GM20431 (cell line): ENCODE measurements at regions not wholly inside any gene's neighbourhood (a gene's known extent, or its start where the extent isn't known, plus 50 kb on each side); places are given as distances from the start of the nearest gene placed in this dataset.

Experiments used
- in situ Hi-C: fragments of 300-500 bp; cut with MseI, MboI; formaldehyde crosslinking; loops from one replicate; pipeline ENCODE4 v1.15.0; 2020; ENCODE audit warnings: low sequenced_read_pairs; ENCODE audit not compliant: unreplicated experiment

- in situ Hi-C loops = no loop called here
Measured at GRCh38 chr5:57338868-57339340, 143.7 kb downstream of the ACTBL2 start.

GRCh38 chr5:57338068-57338867 lies 144.3 kb downstream of the ACTBL2 start:
- in situ Hi-C loops = no loop called here

DNA sequence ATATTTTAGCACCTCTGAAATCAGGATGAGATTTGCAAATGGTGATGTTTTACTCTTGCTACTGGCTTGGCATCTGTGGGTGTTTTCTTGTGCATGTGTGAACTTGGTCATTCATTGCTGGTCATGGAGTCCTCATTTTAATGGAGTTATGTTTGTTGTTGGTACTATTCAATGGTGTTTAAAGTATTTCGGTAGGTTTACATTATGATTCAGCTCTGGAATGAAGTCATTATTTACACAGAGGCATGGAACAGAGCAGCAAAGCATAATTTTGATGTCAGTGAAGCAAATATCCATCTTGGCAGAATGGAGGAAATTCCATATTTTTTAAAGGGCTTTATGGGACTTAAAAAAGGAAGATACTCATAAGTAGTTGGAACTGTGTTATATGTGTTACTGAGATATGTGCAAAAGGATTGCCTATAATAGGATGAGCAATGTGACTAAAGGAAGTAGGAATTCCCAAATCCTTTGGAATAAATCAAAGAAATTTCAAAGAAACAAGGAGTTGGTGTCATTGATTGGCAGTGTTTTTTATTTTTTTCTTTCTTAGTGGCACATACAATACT lies 147.4 kb downstream of the ACTBL2 start:
- in situ Hi-C loops = no loop called here

DNA sequence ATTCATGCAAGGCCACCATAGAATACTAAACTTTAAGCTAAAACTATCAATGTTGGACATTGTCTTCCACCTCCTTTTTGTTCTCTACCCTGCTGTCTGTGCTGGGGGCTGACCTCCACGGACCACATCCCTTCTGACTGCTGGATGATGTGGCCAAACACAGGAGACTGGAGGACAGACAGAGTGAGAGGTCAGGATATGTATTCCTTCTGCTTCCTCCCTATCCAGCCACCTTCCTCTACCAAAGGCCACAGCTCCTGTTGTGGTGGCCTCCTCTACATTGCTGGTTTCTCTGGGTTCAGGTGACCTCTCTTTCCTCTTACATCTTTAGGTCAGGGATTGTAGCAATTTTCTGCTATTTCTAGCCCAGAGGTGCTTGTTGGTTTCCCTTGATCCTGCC lies 148.1 kb downstream of the ACTBL2 start:
- in situ Hi-C loops = no loop called here

- in situ Hi-C loops = no loop called here
Measured at GRCh38 chr5:57332361-57332760, 150.2 kb downstream of the ACTBL2 start.

GRCh38 chr5:57327561-57328367 lies 153.9 kb downstream of the GPBP1 start:
- in situ Hi-C loops = no loop called here

DNA sequence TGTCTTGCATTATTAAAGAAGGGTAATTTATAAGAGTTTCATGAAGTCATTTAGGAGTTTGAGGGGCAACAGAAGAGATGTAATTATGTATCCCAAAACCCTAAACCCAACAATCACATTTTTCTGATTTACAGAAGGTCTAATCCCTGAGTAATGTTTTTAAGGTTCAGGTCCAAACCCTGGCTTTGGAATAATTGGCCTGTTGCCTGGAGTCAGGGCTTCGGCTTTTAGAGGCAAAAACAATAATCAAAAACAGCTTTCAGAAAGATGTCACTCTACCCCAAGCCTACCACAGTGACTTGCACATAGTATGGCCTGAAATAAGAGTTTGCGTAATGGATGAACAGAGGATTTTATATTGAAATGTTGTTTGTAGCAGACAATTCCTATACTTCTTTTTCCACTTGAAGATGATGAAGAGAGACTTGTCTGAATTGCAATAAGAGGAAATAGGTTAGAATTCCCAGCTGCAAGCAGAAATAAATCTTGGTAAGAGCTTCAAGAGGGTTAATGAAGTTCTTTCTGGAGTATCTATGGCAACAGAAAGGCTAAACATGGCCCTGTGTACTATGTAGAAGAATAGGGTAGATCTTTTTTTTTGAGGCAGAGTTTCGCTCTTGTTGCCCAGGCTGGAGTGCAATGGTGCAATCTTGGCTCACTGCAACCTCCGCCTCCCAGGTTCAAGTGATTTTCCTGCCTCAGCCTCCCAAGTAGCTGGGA lies 152.0 kb downstream of the GPBP1 start:
- in situ Hi-C loops = no loop called here

- in situ Hi-C loops = loop anchor here (25.0 kb wide), 1 partner anchor 1137 kb away; the partner anchor contains the start of gene PLK2
Measured at GRCh38 chr5:57324861-57325260, 151.0 kb downstream of the GPBP1 start.

GRCh38 chr5:57324181-57324580 lies 150.3 kb downstream of the GPBP1 start:
- in situ Hi-C loops = loop anchor here (25.0 kb wide), 1 partner anchor 1138 kb away; the partner anchor contains the start of gene PLK2

GRCh38 chr5:57320582-57320981 lies 146.7 kb downstream of the GPBP1 start:
- in situ Hi-C loops = loop anchor here (25.0 kb wide), 1 partner anchor 1142 kb away; the partner anchor contains the start of gene PLK2

GRCh38 chr5:57319628-57320027 lies 145.8 kb downstream of the GPBP1 start:
- in situ Hi-C loops = loop anchor here (25.0 kb wide), 1 partner anchor 1143 kb away; the partner anchor contains the start of gene PLK2

DNA sequence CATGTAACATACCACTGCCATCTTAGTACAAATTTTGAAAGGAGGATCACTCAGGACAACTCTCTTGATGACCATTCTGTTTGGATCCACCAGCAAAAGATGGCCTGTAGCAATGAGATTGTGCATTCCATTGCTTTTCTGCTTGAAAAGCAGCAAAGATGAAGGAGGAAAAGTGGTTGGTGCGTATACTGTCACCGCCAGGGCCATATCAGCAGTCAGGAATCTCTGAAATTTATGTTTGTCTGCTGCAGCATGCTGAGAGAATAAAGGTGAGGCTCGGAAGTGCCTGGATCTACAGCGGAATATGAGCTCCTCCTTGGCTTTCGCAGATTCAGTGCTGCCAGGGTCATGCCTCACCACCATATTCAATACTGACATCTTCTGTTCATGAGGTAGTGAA lies 144.4 kb downstream of the GPBP1 start:
- in situ Hi-C loops = loop anchor here (25.0 kb wide), 1 partner anchor 1144 kb away; the partner anchor contains the start of gene PLK2

- in situ Hi-C loops = loop anchor here (25.0 kb wide), 1 partner anchor 1145 kb away; the partner anchor contains the start of gene PLK2
Measured at GRCh38 chr5:57317341-57317740, 143.5 kb downstream of the GPBP1 start.

DNA sequence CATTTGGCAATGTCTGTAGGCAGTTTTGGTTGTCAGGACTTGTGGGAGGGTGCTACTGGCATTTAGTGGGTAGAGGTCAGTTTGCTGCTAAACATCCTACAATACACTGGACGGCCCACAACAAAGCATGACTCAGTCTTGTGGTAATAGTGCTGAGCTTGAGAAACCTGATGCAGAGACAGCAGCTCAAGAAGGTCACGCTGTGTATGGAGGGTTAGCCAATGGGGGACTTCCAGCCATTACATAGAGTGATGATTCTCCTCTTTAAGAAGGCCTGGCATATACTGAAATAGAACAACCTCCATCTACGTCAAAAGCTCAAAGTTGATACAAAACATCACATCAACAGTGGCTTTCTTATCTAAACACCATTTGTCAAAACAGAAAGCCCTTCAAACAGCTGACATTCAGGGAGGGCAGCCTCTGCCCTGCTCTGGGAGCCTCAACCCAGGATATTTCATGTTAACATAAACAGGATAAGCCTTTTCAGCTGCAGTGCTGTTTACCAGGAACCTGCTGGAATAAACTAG lies 143.0 kb downstream of the GPBP1 start:
- in situ Hi-C loops = loop anchor here (25.0 kb wide), 1 partner anchor 1145 kb away; the partner anchor contains the start of gene PLK2

- in situ Hi-C loops = loop anchor here (25.0 kb wide), 1 partner anchor 1146 kb away; the partner anchor contains the start of gene PLK2
Measured at GRCh38 chr5:57315941-57316340, 142.1 kb downstream of the GPBP1 start.
